Right atrium auricular region (tissue), 2 donors: ENCODE measurements at regions not wholly inside any gene's neighbourhood (a gene's known extent, or its start where the extent isn't known, plus 50 kb on each side); places are given as distances from the start of the nearest gene placed in this dataset.

Source experiments
- DNase-seq: peaks from one replicate; pipeline ENCODE4 v3.0.0-alpha.2; 2019; ENCODE audit warnings: low spot score
- H3K27ac ChIP-seq, 2 donors: fragments of 200-600 bp; sonication (generic); 1 replicate in 1 of 2; 2 replicates in 1 of 2; pipeline ENCODE4 v1.5.1; 2016 to 2019
- H3K27me3 ChIP-seq, 2 donors: fragments of 200-600 bp; sonication (generic); one replicate each; pipeline versions ENCODE4 v1.5.1 to v1.6.0; 2017 to 2019
- H3K36me3 ChIP-seq: fragments of 200-600 bp; sonication (generic); one replicate; pipeline ENCODE4 v1.5.1; 2016
- H3K4me1 ChIP-seq, 2 donors: fragments of 200-600 bp; sonication (generic); one replicate each; pipeline versions ENCODE4 v1.5.1 to v1.6.0; 2017 to 2019
- H3K4me3 ChIP-seq, 2 donors: fragments of 200-600 bp; sonication (generic); 1 replicate in 1 of 2; 2 replicates in 1 of 2; pipeline ENCODE4 v1.5.1; 2017 to 2019; ENCODE audit warnings: mild to moderate bottlenecking in 1 of 2, moderate library complexity in 1 of 2
- H3K9me3 ChIP-seq, 2 donors: fragments of 200-600 bp; sonication (generic); one replicate each; pipeline ENCODE4 v1.5.1; 2019
- CTCF ChIP-seq, 2 donors: fragments of 200-600 bp; sonication (generic); IDR thresholded peaks; one replicate each; pipeline ENCODE4 v1.5.1; 2019; ENCODE audit warnings: antibody characterized with exemption in 2 of 2

GRCh38 chr9:84450029-84450428 lies 109.5 kb upstream of the SLC28A3 start:
- Histone ChIP-seq H3K9me3 (no peaks in the 10 kb centered on the region), H3K27me3 (no peaks in the 10 kb centered on the region), H3K4me3 (no peak overlapping the region), H3K36me3 (no peaks in the 10 kb centered on the region), H3K27ac (no peak overlapping the region), H3K4me1 (peaks cover 0 to 6% of the 10 kb centered on the region in 2 donors)
- DNase-seq: no peak
- TF ChIP-seq CTCF (IDR thresholded peaks at IDR 0.05): no peak

GRCh38 chr9:84456527-84456926 lies 116.0 kb upstream of the SLC28A3 start:
- Histone ChIP-seq H3K4me3 (no peak overlapping the region), H3K27me3 (no peaks in the 10 kb centered on the region), H3K4me1 (no peaks in the 10 kb centered on the region), H3K27ac (no peak overlapping the region), H3K9me3 (no peaks in the 10 kb centered on the region), H3K36me3 (no peaks in the 10 kb centered on the region)
- no peak for DNase-seq
- no peak for TF ChIP-seq CTCF (IDR thresholded peaks at IDR 0.05)

GRCh38 chr9:84460695-84461094 lies 120.1 kb upstream of the SLC28A3 start:
- no peak for DNase-seq
- no peak overlapping the region for H3K27ac ChIP-seq
- TF ChIP-seq CTCF (IDR thresholded peaks at IDR 0.05): no peak
- no peaks in the 10 kb centered on the region for H3K27me3 ChIP-seq
- no peaks in the 10 kb centered on the region for H3K4me1 ChIP-seq
- H3K9me3 ChIP-seq: no peaks in the 10 kb centered on the region
- H3K4me3 ChIP-seq: no peak overlapping the region
- no peaks in the 10 kb centered on the region for H3K36me3 ChIP-seq

GRCh38 chr9:84463272-84463671 lies 122.7 kb upstream of the SLC28A3 start:
- no peaks in the 10 kb centered on the region for H3K27me3 ChIP-seq
- no peaks in the 10 kb centered on the region for H3K36me3 ChIP-seq
- H3K27ac ChIP-seq: no peak overlapping the region
- DNase-seq: no peak
- H3K4me1 ChIP-seq: no peaks in the 10 kb centered on the region
- H3K9me3 ChIP-seq: no peaks in the 10 kb centered on the region
- TF ChIP-seq CTCF (IDR thresholded peaks at IDR 0.05): no peak
- no peak overlapping the region for H3K4me3 ChIP-seq

GRCh38 chr9:84466580-84467285 lies 126.2 kb upstream of the SLC28A3 start:
- no peaks in the 10 kb centered on the region for H3K4me1 ChIP-seq
- H3K4me3 ChIP-seq: no peak overlapping the region
- H3K27me3 ChIP-seq: no peaks in the 10 kb centered on the region
- no peaks in the 10 kb centered on the region for H3K36me3 ChIP-seq
- H3K27ac ChIP-seq: no peak overlapping the region
- no peak for DNase-seq
- H3K9me3 ChIP-seq: no peaks in the 10 kb centered on the region
- TF ChIP-seq CTCF (IDR thresholded peaks at IDR 0.05): no peak

- Histone ChIP-seq H3K27ac (no peak overlapping the region), H3K36me3 (no peaks in the 10 kb centered on the region), H3K4me1 (no peaks in the 10 kb centered on the region), H3K27me3 (no peaks in the 10 kb centered on the region), H3K4me3 (no peak overlapping the region), H3K9me3 (peaks cover 0 to 5% of the 10 kb centered on the region in 2 donors)
- no peak for TF ChIP-seq CTCF (IDR thresholded peaks at IDR 0.05)
- DNase-seq: no peak
These were observed 131.3 kb upstream of the SLC28A3 start for GRCh38 chr9:84471816-84472215.
